GM18499 (cell line): ENCODE measurements at regions not wholly inside any gene's neighbourhood (a gene's known extent, or its start where the extent isn't known, plus 50 kb on each side); places are given as distances from the start of the nearest gene placed in this dataset.

ENCODE experiments used
- ATAC-seq: cut with Tn5 transposase; IDR thresholded peaks from one replicate; pipeline ENCODE4 v1.9.1; 2021; ENCODE audit warnings: moderate number of reproducible peaks; ENCODE audit not compliant: insufficient read depth, unreplicated experiment

- no peak for ATAC-seq
Observed at GRCh38 chr4:108529984-108530905, 90.1 kb upstream of the RPL34 start.

- ATAC-seq: no peak
Observed at GRCh38 chr4:108529102-108529501, 91.3 kb upstream of the RPL34 start.

- peak; percentile 57 for ATAC-seq
Observed at GRCh38 chr4:108527723-108528122, 92.7 kb upstream of the RPL34 start.

- ATAC-seq: no peak
Observed at GRCh38 chr4:108520807-108521206, 99.6 kb upstream of the RPL34 start.

- no peak for ATAC-seq
Observed at GRCh38 chr4:108519911-108520601, 100.3 kb upstream of the RPL34 start.

- ATAC-seq: no peak
Observed at GRCh38 chr4:108519208-108519833, 101.1 kb upstream of the RPL34 start.

- no peak for ATAC-seq
Observed at GRCh38 chr4:108512615-108513505, 107.5 kb upstream of the RPL34 start.

- no peak for ATAC-seq
Observed at GRCh38 chr4:108511618-108512017, 108.8 kb upstream of the RPL34 start.

- no peak for ATAC-seq
Observed at GRCh38 chr4:108502356-108502755, 118.0 kb upstream of the RPL34 start.

- ATAC-seq: no peak
Observed at GRCh38 chr4:108498925-108499324, 121.5 kb upstream of the RPL34 start.

- no peak for ATAC-seq
Observed at GRCh38 chr4:108493596-108493931, 126.8 kb upstream of the RPL34 start.

GRCh38 chr4:108492816-108493595, 127.4 kb upstream of the RPL34 start:
- no peak for ATAC-seq

- ATAC-seq: no peak
Observed at GRCh38 chr4:108488865-108489264, 131.5 kb upstream of the RPL34 start.

GRCh38 chr4:108486046-108486445, 134.3 kb upstream of the RPL34 start:
- ATAC-seq: no peak

- no peak for ATAC-seq
Observed at GRCh38 chr4:108484187-108484586, 136.2 kb upstream of the RPL34 start.

GRCh38 chr4:108483650-108484049, 136.7 kb upstream of the RPL34 start:
- ATAC-seq: no peak

GRCh38 chr4:108483079-108483478, 137.3 kb upstream of the RPL34 start:
- no peak for ATAC-seq

- no peak for ATAC-seq
Observed at GRCh38 chr4:108480881-108481280, 139.5 kb upstream of the RPL34 start.

- ATAC-seq: no peak
Observed at GRCh38 chr4:108477527-108478108, 142.8 kb upstream of the RPL34 start.
